Testis (tissue), 2 donors: ENCODE measurements at regions not wholly inside any gene's neighbourhood (a gene's known extent, or its start where the extent isn't known, plus 50 kb on each side); places are given as distances from the start of the nearest gene placed in this dataset.

ENCODE experiments used
- POLR2A ChIP-seq: fragments of 450-650 bp; IDR thresholded peaks from one replicate; pipeline ENCODE4 v1.6.1; 2017; ENCODE audit warnings: antibody characterized with exemption, mild to moderate bottlenecking, moderate library complexity
- TF ChIP-seq, protein P1 (sequence below), 3 experiments: fragments of 450-650 bp in 2 of 3; fragments of 200-600 bp in 1 of 3; sonication (generic) in 1 of 3; IDR thresholded peaks; one replicate each; pipeline ENCODE4 v1.5.1; 2016 to 2019; ENCODE audit warnings: antibody characterized with exemption in 3 of 3, mild to moderate bottlenecking in 2 of 3, moderate library complexity in 1 of 3

DNA sequence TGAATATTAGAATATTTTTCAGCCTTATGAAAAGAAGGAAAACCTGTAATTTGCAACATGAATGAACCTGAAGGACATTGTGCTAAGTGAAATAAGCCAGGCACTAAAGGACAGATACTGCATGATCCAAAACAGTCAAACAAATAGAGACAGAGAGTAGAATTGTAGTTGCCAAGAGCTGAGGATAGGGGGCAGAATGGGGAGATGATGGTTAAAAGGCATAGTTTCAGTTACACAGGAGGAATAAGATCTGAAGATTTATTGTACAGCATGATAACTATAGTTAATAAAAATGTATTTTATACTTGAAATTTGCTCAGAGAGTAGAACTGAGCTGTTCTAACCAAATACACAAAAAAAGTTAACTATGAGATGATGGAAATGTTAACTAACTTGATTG is 149.0 kb upstream of the TMEM106B start:
- TF ChIP-seq, protein P1, sequence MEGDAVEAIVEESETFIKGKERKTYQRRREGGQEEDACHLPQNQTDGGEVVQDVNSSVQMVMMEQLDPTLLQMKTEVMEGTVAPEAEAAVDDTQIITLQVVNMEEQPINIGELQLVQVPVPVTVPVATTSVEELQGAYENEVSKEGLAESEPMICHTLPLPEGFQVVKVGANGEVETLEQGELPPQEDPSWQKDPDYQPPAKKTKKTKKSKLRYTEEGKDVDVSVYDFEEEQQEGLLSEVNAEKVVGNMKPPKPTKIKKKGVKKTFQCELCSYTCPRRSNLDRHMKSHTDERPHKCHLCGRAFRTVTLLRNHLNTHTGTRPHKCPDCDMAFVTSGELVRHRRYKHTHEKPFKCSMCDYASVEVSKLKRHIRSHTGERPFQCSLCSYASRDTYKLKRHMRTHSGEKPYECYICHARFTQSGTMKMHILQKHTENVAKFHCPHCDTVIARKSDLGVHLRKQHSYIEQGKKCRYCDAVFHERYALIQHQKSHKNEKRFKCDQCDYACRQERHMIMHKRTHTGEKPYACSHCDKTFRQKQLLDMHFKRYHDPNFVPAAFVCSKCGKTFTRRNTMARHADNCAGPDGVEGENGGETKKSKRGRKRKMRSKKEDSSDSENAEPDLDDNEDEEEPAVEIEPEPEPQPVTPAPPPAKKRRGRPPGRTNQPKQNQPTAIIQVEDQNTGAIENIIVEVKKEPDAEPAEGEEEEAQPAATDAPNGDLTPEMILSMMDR (IDR thresholded peaks at IDR 0.05): peak in 1 of 3 experiments; percentile 13
- no peak for TF ChIP-seq POLR2A
